ENCODE measurements at regions not wholly inside any gene's neighbourhood (a gene's known extent, or its start where the extent isn't known, plus 50 kb on each side); places are given as distances from the start of the nearest gene placed in this dataset.
"Not testable (repeated sequence)": the region's sequence is repeated elsewhere in the genome, so short reads cannot be mapped to it uniquely, and the experiment has no call there.

DNA sequence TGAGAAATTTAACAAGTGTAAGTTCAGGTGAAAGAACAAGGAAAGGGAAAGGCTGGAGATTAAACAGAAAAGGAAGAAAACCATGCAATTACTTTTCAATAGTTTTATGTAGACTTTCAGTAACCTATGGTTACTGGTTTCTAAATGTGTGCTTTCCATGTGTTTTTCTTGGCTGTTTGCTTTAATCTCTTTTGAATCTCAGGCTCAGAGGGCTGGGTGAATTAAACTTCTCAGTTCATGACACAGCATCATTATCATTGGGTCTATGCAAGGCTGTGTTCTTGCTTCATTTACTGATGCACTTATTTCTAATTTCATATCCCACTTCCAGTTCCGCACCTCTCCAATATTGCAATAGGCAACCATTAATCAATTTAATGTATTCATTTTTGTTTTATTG, 266.5 kb upstream of the UGT8 start:
- no peak overlapping the region for H3K4me3 Mint-ChIP-seq
- H3K36me3 Mint-ChIP-seq: no peaks in the 10 kb centered on the region
- ATAC-seq (no peak), DNase-seq (ENCODE audit: low spot score) (no peak)
- no peaks in the 10 kb centered on the region for H3K4me1 Mint-ChIP-seq
- CTCF ChIA-PET: no interaction called here
- no peak overlapping the region for H3K27ac Mint-ChIP-seq
- POLR2A ChIA-PET: no interaction called here
- TF ChIP-seq ZMAT4 (CRISPR knock-in tag; IDR thresholded peaks at IDR 0.05): no peak
- TF ChIP-seq TEAD1 (CRISPR knock-in tag; IDR thresholded peaks at IDR 0.05): no peak
- no peak for TF ChIP-seq JAZF1 (CRISPR knock-in tag; IDR thresholded peaks at IDR 0.05)
- H3K9me3 Mint-ChIP-seq: peaks cover 16% of the 10 kb centered on the region
- no peaks in the 10 kb centered on the region for H3K27me3 Mint-ChIP-seq (ENCODE audit: low read depth)

DNA sequence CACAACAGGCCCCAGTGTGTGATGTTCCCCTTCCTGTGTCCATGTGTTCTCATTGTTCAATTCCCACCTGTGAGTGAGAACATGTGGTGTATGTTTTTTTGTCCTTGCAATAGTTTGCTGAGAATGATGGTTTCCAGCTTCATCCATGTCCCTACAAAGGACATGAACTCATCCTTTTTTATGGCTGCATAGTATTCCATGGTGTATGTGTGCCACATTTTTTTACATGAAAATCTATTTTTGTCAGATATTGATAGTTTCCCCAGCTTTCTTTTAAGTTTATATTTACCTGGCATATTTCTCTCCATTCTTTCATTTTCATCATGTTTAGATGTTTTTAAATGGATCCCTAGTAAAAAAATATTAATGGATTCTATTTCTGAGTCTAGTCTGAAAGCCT, 264.2 kb upstream of the UGT8 start:
- CTCF ChIA-PET; H3K36me3 Mint-ChIP-seq; H3K4me3 Mint-ChIP-seq; POLR2A ChIA-PET; H3K4me1 Mint-ChIP-seq; H3K27me3 Mint-ChIP-seq (ENCODE audit: low read depth); DNase-seq (ENCODE audit: low spot score); ATAC-seq; H3K27ac Mint-ChIP-seq: not testable (repeated sequence)
- peaks cover 16% of the 10 kb centered on the region for H3K9me3 Mint-ChIP-seq

DNA sequence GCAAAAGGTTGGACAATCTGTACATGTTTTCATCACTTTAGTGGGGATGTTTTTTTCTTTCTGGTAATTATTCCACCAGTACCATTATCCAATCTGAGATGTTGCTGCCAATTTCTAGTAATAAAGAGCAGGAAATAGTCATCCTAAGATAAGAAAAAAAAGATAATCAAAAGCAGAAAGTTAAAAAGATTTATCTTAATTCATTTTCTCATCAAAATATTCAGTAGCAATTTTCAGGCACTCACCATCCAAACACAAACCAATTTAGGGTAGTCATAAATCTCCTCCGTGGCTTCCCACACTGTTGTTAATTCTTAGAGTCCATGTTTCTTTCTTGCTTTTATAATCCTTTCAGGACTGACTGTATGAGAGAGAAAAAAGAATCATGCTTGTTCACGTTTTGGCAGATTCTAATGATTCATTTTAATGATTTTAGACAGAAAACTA, 263.7 kb upstream of the UGT8 start:
- CTCF ChIA-PET: no interaction called here
- H3K4me1 Mint-ChIP-seq: no peaks in the 10 kb centered on the region
- H3K36me3 Mint-ChIP-seq: no peaks in the 10 kb centered on the region

More for the DNA sequence above, 263.7 kb upstream of the UGT8 start:
- TF ChIP-seq, protein P1, sequence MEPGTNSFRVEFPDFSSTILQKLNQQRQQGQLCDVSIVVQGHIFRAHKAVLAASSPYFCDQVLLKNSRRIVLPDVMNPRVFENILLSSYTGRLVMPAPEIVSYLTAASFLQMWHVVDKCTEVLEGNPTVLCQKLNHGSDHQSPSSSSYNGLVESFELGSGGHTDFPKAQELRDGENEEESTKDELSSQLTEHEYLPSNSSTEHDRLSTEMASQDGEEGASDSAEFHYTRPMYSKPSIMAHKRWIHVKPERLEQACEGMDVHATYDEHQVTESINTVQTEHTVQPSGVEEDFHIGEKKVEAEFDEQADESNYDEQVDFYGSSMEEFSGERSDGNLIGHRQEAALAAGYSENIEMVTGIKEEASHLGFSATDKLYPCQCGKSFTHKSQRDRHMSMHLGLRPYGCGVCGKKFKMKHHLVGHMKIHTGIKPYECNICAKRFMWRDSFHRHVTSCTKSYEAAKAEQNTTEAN (CRISPR knock-in tag; IDR thresholded peaks at IDR 0.05): no peak
- TF ChIP-seq TP53 (CRISPR knock-in tag; IDR thresholded peaks at IDR 0.05): no peak
- TF ChIP-seq FOXP1 (CRISPR knock-in tag; IDR thresholded peaks at IDR 0.05; ENCODE audit: borderline replicate concordance): no peak
- TF ChIP-seq ATF1 (CRISPR knock-in tag; IDR thresholded peaks at IDR 0.05): no peak
- no peak for TF ChIP-seq PRDM15 (CRISPR knock-in tag; IDR thresholded peaks at IDR 0.05)
- TF ChIP-seq, protein P2, sequence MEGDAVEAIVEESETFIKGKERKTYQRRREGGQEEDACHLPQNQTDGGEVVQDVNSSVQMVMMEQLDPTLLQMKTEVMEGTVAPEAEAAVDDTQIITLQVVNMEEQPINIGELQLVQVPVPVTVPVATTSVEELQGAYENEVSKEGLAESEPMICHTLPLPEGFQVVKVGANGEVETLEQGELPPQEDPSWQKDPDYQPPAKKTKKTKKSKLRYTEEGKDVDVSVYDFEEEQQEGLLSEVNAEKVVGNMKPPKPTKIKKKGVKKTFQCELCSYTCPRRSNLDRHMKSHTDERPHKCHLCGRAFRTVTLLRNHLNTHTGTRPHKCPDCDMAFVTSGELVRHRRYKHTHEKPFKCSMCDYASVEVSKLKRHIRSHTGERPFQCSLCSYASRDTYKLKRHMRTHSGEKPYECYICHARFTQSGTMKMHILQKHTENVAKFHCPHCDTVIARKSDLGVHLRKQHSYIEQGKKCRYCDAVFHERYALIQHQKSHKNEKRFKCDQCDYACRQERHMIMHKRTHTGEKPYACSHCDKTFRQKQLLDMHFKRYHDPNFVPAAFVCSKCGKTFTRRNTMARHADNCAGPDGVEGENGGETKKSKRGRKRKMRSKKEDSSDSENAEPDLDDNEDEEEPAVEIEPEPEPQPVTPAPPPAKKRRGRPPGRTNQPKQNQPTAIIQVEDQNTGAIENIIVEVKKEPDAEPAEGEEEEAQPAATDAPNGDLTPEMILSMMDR (IDR thresholded peaks at IDR 0.05): no peak
- no peak for TF ChIP-seq CREB1 (CRISPR knock-in tag; IDR thresholded peaks at IDR 0.05)
- TF ChIP-seq ZNF121 (CRISPR knock-in tag; IDR thresholded peaks at IDR 0.05): no peak
- TF ChIP-seq E2F1 (CRISPR knock-in tag; IDR thresholded peaks at IDR 0.05): no peak
- no peak for TF ChIP-seq ZNF317 (CRISPR knock-in tag; IDR thresholded peaks at IDR 0.05; ENCODE audit: borderline replicate concordance, low read depth)
- TF ChIP-seq MYBL2 (CRISPR knock-in tag; IDR thresholded peaks at IDR 0.05): no peak
- no peak for TF ChIP-seq OVOL2 (CRISPR knock-in tag; IDR thresholded peaks at IDR 0.05; ENCODE audit: borderline replicate concordance)
- TF ChIP-seq TCF7 (CRISPR knock-in tag; IDR thresholded peaks at IDR 0.05; ENCODE audit: low read depth): no peak
- no peak for TF ChIP-seq NFE2L1 (CRISPR knock-in tag; IDR thresholded peaks at IDR 0.05)
- Mint-ChIP-seq H3K4me3 (no peak overlapping the region), H3K27me3 (ENCODE audit: low read depth) (no peaks in the 10 kb centered on the region), H3K9me3 (peaks cover 12% of the 10 kb centered on the region), H3K27ac (no peak overlapping the region)
- DNase-seq (ENCODE audit: low spot score) (no peak), ATAC-seq (no peak)
- POLR2A ChIA-PET: no interaction called here

Data from WTC11 (cell line).